ENCODE measurements at regions not wholly inside any gene's neighbourhood (a gene's known extent, or its start where the extent isn't known, plus 50 kb on each side); places are given as distances from the start of the nearest gene placed in this dataset.

GRCh38 chr7:114857605-114858004 is 64.3 kb upstream of the MDFIC start:
- no peaks in the 10 kb centered on the region for H3K27me3 ChIP-seq (ENCODE audit: insufficient read depth, low read length)
- intact Hi-C loops (cut with micrococcal nuclease) = no loop called here
- H3K4me2 ChIP-seq (ENCODE audit: low read length) = no peak overlapping the region
- H3K9ac ChIP-seq (ENCODE audit: low read length) = no peak overlapping the region
- H2AFZ ChIP-seq (ENCODE audit: low read depth, low read length, poor library complexity, severe bottlenecking) = no peak overlapping the region
- no peak overlapping the region for H3K27ac ChIP-seq (ENCODE audit: low read depth, low read length)
- TF ChIP-seq RAD21 (IDR thresholded peaks at IDR 0.05; ENCODE audit: low read depth) (no peak), EZH2phosphoT487 (IDR thresholded peaks at IDR 0.05; ENCODE audit: borderline replicate concordance) (no peak), CBX3 (IDR thresholded peaks at IDR 0.05; ENCODE audit: low read depth) (no peak), ZFX (IDR thresholded peaks at IDR 0.05) (no peak), CTCF (IDR thresholded peaks at IDR 0.05 in 2 of 3, conservative IDR thresholded peaks at IDR 0.05 in 1 of 3; ENCODE audit: borderline replicate concordance in 1 of 3, insufficient read depth in 1 of 3, low read depth in 2 of 3, low read length in 2 of 3) (no peak)
- ATAC-seq = no peak
- no peaks in the 10 kb centered on the region for H4K20me1 ChIP-seq (ENCODE audit: insufficient read depth)
- RAD21 ChIA-PET (ENCODE audit: low non-redundant PET in 1 of 2, low total read pairs in 2 of 2, uncharacterized antibody in 2 of 2, unreplicated experiment in 2 of 2) = no interaction called here
- no peaks in the 10 kb centered on the region for H3K36me3 ChIP-seq (ENCODE audit: control insufficient read depth in 1 of 2, insufficient read depth in 2 of 2, low read length in 2 of 2)
- peaks cover 2 to 17% of the 10 kb centered on the region in 2 experiments; a peak in 3 of 4 replicates for H3K4me1 ChIP-seq (ENCODE audit: control insufficient read depth in 1 of 2, insufficient read depth in 2 of 2, low read length in 2 of 2)
- CTCF ChIA-PET = no interaction called here
- no peaks in the 10 kb centered on the region for H3K9me2 ChIP-seq (ENCODE audit: insufficient read depth)
- no TSS peak for BruUV-seq (replicated peaks)
- DNase-seq (ENCODE audit: low read depth, low spot score) = no peak
- no peaks in the 10 kb centered on the region for H3K79me2 ChIP-seq (ENCODE audit: insufficient read depth, low read length)
- POLR2A ChIA-PET = no interaction called here
- H3K9me3 ChIP-seq (ENCODE audit: control insufficient read depth in 1 of 2, insufficient read depth in 1 of 2, low read depth in 1 of 2, low read length in 2 of 2) = no peaks in the 10 kb centered on the region
- no peak overlapping the region for H3K4me3 ChIP-seq (replicated peaks in 1 of 2; ENCODE audit: low read depth in 1 of 2, low read length in 2 of 2)

- intact Hi-C loops (cut with micrococcal nuclease) = no loop called here
- ChIA-PET RAD21 (ENCODE audit: low non-redundant PET in 1 of 2, low total read pairs in 2 of 2, uncharacterized antibody in 2 of 2, unreplicated experiment in 2 of 2) (no interaction called here), POLR2A (no interaction called here), CTCF (no interaction called here)
- Histone ChIP-seq H3K4me1 (ENCODE audit: control insufficient read depth in 1 of 2, insufficient read depth in 2 of 2, low read length in 2 of 2) (peaks cover 0 to 10% of the 10 kb centered on the region in 2 experiments; a peak in 3 of 4 replicates), H3K9me3 (ENCODE audit: control insufficient read depth in 1 of 2, insufficient read depth in 1 of 2, low read depth in 1 of 2, low read length in 2 of 2) (no peaks in the 10 kb centered on the region), H3K36me3 (ENCODE audit: control insufficient read depth in 1 of 2, insufficient read depth in 2 of 2, low read length in 2 of 2) (no peaks in the 10 kb centered on the region), H2AFZ (ENCODE audit: low read depth, low read length, poor library complexity, severe bottlenecking) (no peak overlapping the region), H3K27me3 (ENCODE audit: insufficient read depth, low read length) (no peaks in the 10 kb centered on the region), H4K20me1 (ENCODE audit: insufficient read depth) (no peaks in the 10 kb centered on the region), H3K27ac (ENCODE audit: low read depth, low read length) (no peak overlapping the region), H3K4me3 (replicated peaks in 1 of 2; ENCODE audit: low read depth in 1 of 2, low read length in 2 of 2) (no peak overlapping the region), H3K79me2 (ENCODE audit: insufficient read depth, low read length) (no peaks in the 10 kb centered on the region), H3K9ac (ENCODE audit: low read length) (no peak overlapping the region), H3K4me2 (ENCODE audit: low read length) (no peak overlapping the region), H3K9me2 (ENCODE audit: insufficient read depth) (no peaks in the 10 kb centered on the region)
- no peak for ATAC-seq
- TF ChIP-seq TCF7L2 (IDR thresholded peaks at IDR 0.05; ENCODE audit: borderline replicate concordance, extremely low read depth, insufficient read depth, insufficient read length) = no peak
- no peak for TF ChIP-seq ZFX (IDR thresholded peaks at IDR 0.05)
- BruUV-seq (replicated peaks) = no TSS peak
- DNase-seq (ENCODE audit: low read depth, low spot score) = no peak
These were observed 62.4 kb upstream of the MDFIC start for GRCh38 chr7:114859477-114859876.

Data from HCT116 (cell line).